Hepatocyte (in vitro differentiated cells): ENCODE measurements at regions not wholly inside any gene's neighbourhood (a gene's known extent, or its start where the extent isn't known, plus 50 kb on each side); places are given as distances from the start of the nearest gene placed in this dataset.

Experiments used
- EZH2 ChIP-seq: fragments of 200-600 bp; sonication (generic); IDR thresholded peaks from 2 replicates; pipeline ENCODE4 v1.6.1; 2016; ENCODE audit warnings: antibody characterized with exemption, mild to moderate bottlenecking, borderline replicate concordance
- EZH2phosphoT487 ChIP-seq: fragments of 200-600 bp; sonication (generic); IDR thresholded peaks from one replicate; pipeline ENCODE4 v1.6.1; 2018; ENCODE audit warnings: antibody characterized with exemption, mild to moderate bottlenecking, low read depth, moderate library complexity; ENCODE audit not compliant: unreplicated experiment, severe bottlenecking
- TF ChIP-seq, protein P1 (sequence below): fragments of 200-600 bp; sonication (generic); IDR thresholded peaks from 2 replicates; pipeline ENCODE4 v1.5.1; 2016; ENCODE audit warnings: antibody characterized with exemption, mild to moderate bottlenecking; ENCODE audit not compliant: poor library complexity

DNA sequence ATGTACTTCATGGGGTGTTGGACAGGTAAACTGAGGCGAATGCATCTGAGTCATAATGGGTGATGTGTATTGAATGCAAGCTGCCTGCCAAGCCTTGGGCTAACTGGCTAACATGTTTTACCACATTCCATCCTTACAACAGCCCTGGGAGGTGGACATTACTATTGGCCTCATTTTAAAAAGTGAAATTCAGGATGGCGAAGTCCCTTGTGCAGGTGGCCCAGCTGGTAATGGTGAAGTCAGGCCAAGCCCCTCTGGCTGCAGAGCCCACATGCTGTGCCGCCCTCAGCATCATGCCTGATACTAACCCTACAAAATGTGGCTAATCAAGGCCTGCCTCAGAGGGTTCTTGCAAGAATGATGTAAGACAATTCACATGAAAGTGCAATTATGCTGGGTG is 60.0 kb upstream of the CHD2 start:
- TF ChIP-seq, protein P1, sequence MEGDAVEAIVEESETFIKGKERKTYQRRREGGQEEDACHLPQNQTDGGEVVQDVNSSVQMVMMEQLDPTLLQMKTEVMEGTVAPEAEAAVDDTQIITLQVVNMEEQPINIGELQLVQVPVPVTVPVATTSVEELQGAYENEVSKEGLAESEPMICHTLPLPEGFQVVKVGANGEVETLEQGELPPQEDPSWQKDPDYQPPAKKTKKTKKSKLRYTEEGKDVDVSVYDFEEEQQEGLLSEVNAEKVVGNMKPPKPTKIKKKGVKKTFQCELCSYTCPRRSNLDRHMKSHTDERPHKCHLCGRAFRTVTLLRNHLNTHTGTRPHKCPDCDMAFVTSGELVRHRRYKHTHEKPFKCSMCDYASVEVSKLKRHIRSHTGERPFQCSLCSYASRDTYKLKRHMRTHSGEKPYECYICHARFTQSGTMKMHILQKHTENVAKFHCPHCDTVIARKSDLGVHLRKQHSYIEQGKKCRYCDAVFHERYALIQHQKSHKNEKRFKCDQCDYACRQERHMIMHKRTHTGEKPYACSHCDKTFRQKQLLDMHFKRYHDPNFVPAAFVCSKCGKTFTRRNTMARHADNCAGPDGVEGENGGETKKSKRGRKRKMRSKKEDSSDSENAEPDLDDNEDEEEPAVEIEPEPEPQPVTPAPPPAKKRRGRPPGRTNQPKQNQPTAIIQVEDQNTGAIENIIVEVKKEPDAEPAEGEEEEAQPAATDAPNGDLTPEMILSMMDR: no peak
- TF ChIP-seq EZH2 (no peak), EZH2phosphoT487 (no peak)
